ENCODE measurements at regions not wholly inside any gene's neighbourhood (a gene's known extent, or its start where the extent isn't known, plus 50 kb on each side); places are given as distances from the start of the nearest gene placed in this dataset.

DNA sequence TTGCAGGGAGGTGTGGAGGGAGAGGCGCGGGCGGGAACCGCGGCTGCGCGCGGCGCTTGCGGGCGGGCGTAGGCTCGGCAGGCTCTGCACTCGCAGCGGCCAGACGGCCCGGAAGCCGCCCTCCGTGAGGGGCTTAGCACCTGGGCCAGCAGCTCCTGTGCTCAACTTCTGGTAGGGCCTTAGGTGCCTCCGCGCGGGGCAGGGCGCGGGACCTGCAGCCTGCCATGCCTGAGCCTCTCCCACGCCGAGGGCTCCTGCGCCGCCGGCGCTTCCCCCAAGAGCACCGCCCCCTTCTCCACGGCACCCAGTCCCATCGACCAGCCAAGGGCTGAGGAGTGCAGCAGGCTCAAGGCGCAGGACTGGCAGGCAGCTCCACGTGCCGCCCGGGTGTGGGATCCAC is 940.8 kb upstream of the PCDH9 start:
- no peaks in the 10 kb centered on the region for H3K36me3 ChIP-seq (ENCODE audit: insufficient read depth, low read length)
- H3K4me3 ChIP-seq, result no peak overlapping the region
- TF ChIP-seq POLR2AphosphoS5 (IDR thresholded peaks at IDR 0.05; ENCODE audit: borderline replicate concordance, low read depth, low read length), result no peak
- TF ChIP-seq FOXP2 (optimal IDR thresholded peaks at IDR 0.05; ENCODE audit: control extremely low read depth, extremely low read length, insufficient read depth), result no peak
- TF ChIP-seq EZH2 (IDR thresholded peaks at IDR 0.05), result no peak
- no peaks in the 10 kb centered on the region for H3K9me3 ChIP-seq (ENCODE audit: low read depth, low read length)
- H3K9ac ChIP-seq (ENCODE audit: insufficient read length), result no peak overlapping the region
- no peak overlapping the region for H3K27ac ChIP-seq
- DNase-seq (ENCODE audit: low read depth, low spot score), result no peak

GRCh38 chr13:68168448-68168847 is 938.3 kb upstream of the PCDH9 start:
- TF ChIP-seq FOXP2 (optimal IDR thresholded peaks at IDR 0.05; ENCODE audit: control extremely low read depth, extremely low read length, insufficient read depth) (no peak), POLR2AphosphoS5 (IDR thresholded peaks at IDR 0.05; ENCODE audit: borderline replicate concordance, low read depth, low read length) (no peak), EZH2 (IDR thresholded peaks at IDR 0.05) (no peak)
- Histone ChIP-seq H3K36me3 (ENCODE audit: insufficient read depth, low read length) (no peaks in the 10 kb centered on the region), H3K9ac (ENCODE audit: insufficient read length) (no peak overlapping the region), H3K27ac (no peak overlapping the region), H3K9me3 (ENCODE audit: low read depth, low read length) (no peaks in the 10 kb centered on the region), H3K4me3 (no peak overlapping the region)
- no peak for DNase-seq (ENCODE audit: low read depth, low spot score)

GRCh38 chr13:68160466-68160865 is 930.3 kb upstream of the PCDH9 start:
- no peak overlapping the region for H3K9ac ChIP-seq (ENCODE audit: insufficient read length)
- H3K27ac ChIP-seq, result no peak overlapping the region
- H3K9me3 ChIP-seq (ENCODE audit: low read depth, low read length), result no peaks in the 10 kb centered on the region
- DNase-seq (ENCODE audit: low read depth, low spot score), result no peak
- TF ChIP-seq POLR2AphosphoS5 (IDR thresholded peaks at IDR 0.05; ENCODE audit: borderline replicate concordance, low read depth, low read length) (no peak), EZH2 (IDR thresholded peaks at IDR 0.05) (no peak), FOXP2 (optimal IDR thresholded peaks at IDR 0.05; ENCODE audit: control extremely low read depth, extremely low read length, insufficient read depth) (no peak)
- H3K36me3 ChIP-seq (ENCODE audit: insufficient read depth, low read length), result no peaks in the 10 kb centered on the region
- no peak overlapping the region for H3K4me3 ChIP-seq

GRCh38 chr13:68152414-68152813 is 922.3 kb upstream of the PCDH9 start:
- Histone ChIP-seq H3K4me3 (no peak overlapping the region), H3K9ac (ENCODE audit: insufficient read length) (no peak overlapping the region), H3K27ac (no peak overlapping the region), H3K36me3 (ENCODE audit: insufficient read depth, low read length) (no peaks in the 10 kb centered on the region), H3K9me3 (ENCODE audit: low read depth, low read length) (no peaks in the 10 kb centered on the region)
- TF ChIP-seq FOXP2 (optimal IDR thresholded peaks at IDR 0.05; ENCODE audit: control extremely low read depth, extremely low read length, insufficient read depth) (no peak), EZH2 (IDR thresholded peaks at IDR 0.05) (no peak), POLR2AphosphoS5 (IDR thresholded peaks at IDR 0.05; ENCODE audit: borderline replicate concordance, low read depth, low read length) (no peak)
- DNase-seq (ENCODE audit: low read depth, low spot score), result no peak

DNA sequence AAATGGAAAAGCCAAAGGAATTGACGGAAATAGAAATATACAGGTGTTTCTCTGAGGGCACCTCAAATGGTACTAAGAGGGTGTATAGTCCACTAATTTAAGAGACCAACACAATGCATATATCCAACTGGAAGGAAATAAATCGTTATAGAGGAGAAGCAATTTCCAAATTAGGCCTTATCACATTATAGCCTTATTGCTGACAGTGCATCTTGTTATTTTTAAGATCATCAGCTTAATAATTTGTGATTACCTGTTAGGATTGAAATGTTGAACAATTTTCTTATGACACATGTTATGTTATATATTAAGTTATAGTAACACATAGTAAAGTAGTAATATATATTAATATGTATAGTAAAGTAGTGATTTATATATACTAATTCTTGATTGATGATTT is 915.7 kb upstream of the PCDH9 start:
- Histone ChIP-seq H3K36me3 (ENCODE audit: insufficient read depth, low read length) (no peaks in the 10 kb centered on the region), H3K4me3 (no peak overlapping the region), H3K9ac (ENCODE audit: insufficient read length) (no peak overlapping the region), H3K27ac (no peak overlapping the region), H3K9me3 (ENCODE audit: low read depth, low read length) (no peaks in the 10 kb centered on the region)
- TF ChIP-seq EZH2 (IDR thresholded peaks at IDR 0.05), result no peak
- no peak for TF ChIP-seq FOXP2 (optimal IDR thresholded peaks at IDR 0.05; ENCODE audit: control extremely low read depth, extremely low read length, insufficient read depth)
- no peak for TF ChIP-seq POLR2AphosphoS5 (IDR thresholded peaks at IDR 0.05; ENCODE audit: borderline replicate concordance, low read depth, low read length)
- DNase-seq (ENCODE audit: low read depth, low spot score), result no peak

DNA sequence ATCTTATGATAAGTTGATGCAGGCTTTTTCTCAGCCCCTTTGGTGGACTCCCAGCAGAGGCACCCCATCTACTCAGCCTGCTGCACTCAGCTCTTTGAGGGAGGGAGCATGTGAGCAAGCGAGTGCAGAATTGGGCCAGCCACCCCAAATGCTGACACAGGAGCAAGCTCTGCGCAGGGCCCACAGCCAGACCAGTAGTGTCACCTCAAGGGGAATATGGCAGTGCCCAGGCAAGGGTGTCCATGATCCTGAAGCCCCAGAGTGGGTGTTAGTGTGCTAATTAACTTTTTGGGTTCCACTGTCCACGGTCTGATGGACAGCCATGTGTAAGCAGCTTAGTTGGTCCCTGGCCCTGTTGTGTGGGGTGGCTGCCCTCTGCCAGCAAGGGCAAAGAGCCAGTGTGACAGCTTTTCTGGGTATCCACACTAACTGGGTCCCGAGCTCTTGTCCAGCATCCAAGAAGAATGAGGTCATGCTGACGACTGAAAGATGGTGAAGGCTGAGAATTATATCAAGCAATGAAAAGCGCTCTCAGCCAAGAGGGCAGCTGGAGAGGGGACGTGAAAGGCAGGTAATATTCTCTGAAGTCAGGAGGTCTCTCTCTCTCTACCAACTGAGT is 898.3 kb upstream of the PCDH9 start:
- no peak overlapping the region for H3K9ac ChIP-seq (ENCODE audit: insufficient read length)

GRCh38 chr13:68125087-68125480 is 894.9 kb upstream of the PCDH9 start:
- Histone ChIP-seq H3K9ac (ENCODE audit: insufficient read length) (no peak overlapping the region), H3K27ac (no peak overlapping the region), H3K36me3 (ENCODE audit: insufficient read depth, low read length) (no peaks in the 10 kb centered on the region), H3K4me3 (no peak overlapping the region), H3K9me3 (ENCODE audit: low read depth, low read length) (no peaks in the 10 kb centered on the region)
- DNase-seq (ENCODE audit: low read depth, low spot score), result no peak
- no peak for TF ChIP-seq POLR2AphosphoS5 (IDR thresholded peaks at IDR 0.05; ENCODE audit: borderline replicate concordance, low read depth, low read length)
- no peak for TF ChIP-seq FOXP2 (optimal IDR thresholded peaks at IDR 0.05; ENCODE audit: control extremely low read depth, extremely low read length, insufficient read depth)
- no peak for TF ChIP-seq EZH2 (IDR thresholded peaks at IDR 0.05)

More for the DNA sequence above, 898.3 kb upstream of the PCDH9 start:
- Histone ChIP-seq H3K4me3 (no peak overlapping the region), H3K9me3 (ENCODE audit: low read depth, low read length) (no peaks in the 10 kb centered on the region), H3K27ac (no peak overlapping the region), H3K36me3 (ENCODE audit: insufficient read depth, low read length) (no peaks in the 10 kb centered on the region)
- TF ChIP-seq POLR2AphosphoS5 (IDR thresholded peaks at IDR 0.05; ENCODE audit: borderline replicate concordance, low read depth, low read length) (no peak), FOXP2 (optimal IDR thresholded peaks at IDR 0.05; ENCODE audit: control extremely low read depth, extremely low read length, insufficient read depth) (no peak)
- DNase-seq (ENCODE audit: low read depth, low spot score), result no peak

DNA sequence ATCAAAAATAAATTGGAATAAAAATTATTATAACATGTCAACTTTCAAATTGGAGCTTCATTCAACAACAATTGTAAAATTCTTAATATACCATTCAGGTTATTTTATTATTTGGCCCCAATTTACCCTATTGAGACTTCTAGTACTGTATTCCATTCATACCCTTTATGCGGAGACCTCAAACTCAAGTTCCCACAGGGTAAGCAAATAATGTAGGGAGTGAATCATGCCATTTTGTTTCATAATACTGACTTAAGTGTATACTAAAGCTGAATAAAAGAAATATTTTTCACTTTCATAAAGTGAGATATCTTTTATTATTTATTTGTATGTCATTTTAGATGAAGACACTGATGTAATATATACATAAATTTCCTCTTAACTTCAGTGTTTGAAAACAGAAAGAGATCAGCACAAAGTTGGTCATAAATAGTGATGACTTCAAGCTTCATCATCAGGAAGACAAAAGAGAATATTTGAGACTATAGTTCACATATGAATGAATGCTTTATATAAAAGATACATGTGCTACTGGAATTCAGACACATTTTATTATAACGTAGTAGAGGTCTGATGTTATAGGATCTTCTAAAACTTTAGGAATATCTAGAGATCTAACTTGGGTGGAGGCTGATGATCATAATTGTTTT is 894.4 kb upstream of the PCDH9 start:
- no peaks in the 10 kb centered on the region for H3K36me3 ChIP-seq (ENCODE audit: insufficient read depth, low read length)
- no peaks in the 10 kb centered on the region for H3K9me3 ChIP-seq (ENCODE audit: low read depth, low read length)
- DNase-seq (ENCODE audit: low read depth, low spot score), result no peak
- no peak for TF ChIP-seq FOXP2 (optimal IDR thresholded peaks at IDR 0.05; ENCODE audit: control extremely low read depth, extremely low read length, insufficient read depth)
- TF ChIP-seq EZH2 (IDR thresholded peaks at IDR 0.05), result no peak
- TF ChIP-seq POLR2AphosphoS5 (IDR thresholded peaks at IDR 0.05; ENCODE audit: borderline replicate concordance, low read depth, low read length), result no peak
- H3K4me3 ChIP-seq, result no peak overlapping the region
- H3K27ac ChIP-seq, result no peak overlapping the region
- H3K9ac ChIP-seq (ENCODE audit: insufficient read length), result no peak overlapping the region

Measured in SK-N-MC (cell line).